ENCODE measurements at regions not wholly inside any gene's neighbourhood (a gene's known extent, or its start where the extent isn't known, plus 50 kb on each side); places are given as distances from the start of the nearest gene placed in this dataset.

- DNase-seq, result no peak
- Histone ChIP-seq H3K4me3 (no peak overlapping the region), H3K27me3 (peaks cover 0 to 7% (median 0%) of the 10 kb centered on the region in 3 donors), H3K36me3 (no peaks in the 10 kb centered on the region), H3K4me1 (peaks cover 0 to 16% (median 7%) of the 10 kb centered on the region in 4 donors), H3K9me3 (peaks cover 0 to 3% (median 0%) of the 10 kb centered on the region in 4 donors), H3K27ac (no peak overlapping the region)
- intact Hi-C loops (cut with DNase I; ENCODE audit: low total_unique reads), result no loop called here
- 45 to 72% (median 50%) methylated on average over 5 of the region's 5 CpGs for WGBS, 5 donors
- TF ChIP-seq CTCF (IDR thresholded peaks at IDR 0.05) (no peak), POLR2A (IDR thresholded peaks at IDR 0.05) (no peak), EP300 (IDR thresholded peaks at IDR 0.05) (no peak), POLR2AphosphoS5 (IDR thresholded peaks at IDR 0.05) (no peak)
Observed at GRCh38 chr22:26939466-26939865, 282.1 kb downstream of the MIAT start.

- no peak overlapping the region for H3K27ac ChIP-seq
- no peaks in the 10 kb centered on the region for H3K27me3 ChIP-seq
- DNase-seq, result peak in 1 of 2 donors; percentile 14
- H3K4me3 ChIP-seq, result no peak overlapping the region
- WGBS, 5 donors, result 62 to 67% (median 65%) methylated on average over 14 of the region's 14 CpGs
- intact Hi-C loops (cut with DNase I; ENCODE audit: low total_unique reads), result no loop called here
- peaks cover 0 to 16% (median 7%) of the 10 kb centered on the region in 4 donors for H3K4me1 ChIP-seq
- TF ChIP-seq CTCF (IDR thresholded peaks at IDR 0.05) (no peak), EP300 (IDR thresholded peaks at IDR 0.05) (no peak), POLR2A (IDR thresholded peaks at IDR 0.05) (no peak), POLR2AphosphoS5 (IDR thresholded peaks at IDR 0.05) (no peak)
- H3K9me3 ChIP-seq, result no peaks in the 10 kb centered on the region
- no peaks in the 10 kb centered on the region for H3K36me3 ChIP-seq
Observed at GRCh38 chr22:26941896-26942636, 284.7 kb downstream of the MIAT start.

- intact Hi-C loops (cut with DNase I; ENCODE audit: low total_unique reads), result no loop called here
Observed at GRCh38 chr22:26942637-26942957, 285.2 kb downstream of the MIAT start.

GRCh38 chr22:26945565-26945964 lies 288.2 kb downstream of the MIAT start:
- DNase-seq, result no peak
- H3K36me3 ChIP-seq, result no peaks in the 10 kb centered on the region
- peaks cover 0 to 16% (median 7%) of the 10 kb centered on the region in 4 donors for H3K4me1 ChIP-seq
- H3K27me3 ChIP-seq, result no peaks in the 10 kb centered on the region
- WGBS, 5 donors, result 70 to 94% (median 78%) methylated on average over 1 of the region's 1 CpG
- H3K4me3 ChIP-seq, result no peak overlapping the region
- no peaks in the 10 kb centered on the region for H3K9me3 ChIP-seq
- intact Hi-C loops (cut with DNase I; ENCODE audit: low total_unique reads), result no loop called here
- no peak overlapping the region for H3K27ac ChIP-seq
- TF ChIP-seq POLR2A (IDR thresholded peaks at IDR 0.05), result no peak
- no peak for TF ChIP-seq EP300 (IDR thresholded peaks at IDR 0.05)
- TF ChIP-seq POLR2AphosphoS5 (IDR thresholded peaks at IDR 0.05), result no peak
- no peak for TF ChIP-seq CTCF (IDR thresholded peaks at IDR 0.05)

More at GRCh38 chr22:26942637-26942957, 285.2 kb downstream of the MIAT start:
- H3K9me3 ChIP-seq, result no peaks in the 10 kb centered on the region
- no peak for DNase-seq
- H3K27ac ChIP-seq, result no peak overlapping the region
- WGBS, 5 donors, result 25 to 51% (median 39%) methylated on average over 4 of the region's 4 CpGs
- H3K4me3 ChIP-seq, result no peak overlapping the region
- H3K27me3 ChIP-seq, result no peaks in the 10 kb centered on the region
- peaks cover 0 to 16% (median 7%) of the 10 kb centered on the region in 4 donors for H3K4me1 ChIP-seq
- no peak for TF ChIP-seq EP300 (IDR thresholded peaks at IDR 0.05)
- no peak for TF ChIP-seq CTCF (IDR thresholded peaks at IDR 0.05)
- no peak for TF ChIP-seq POLR2A (IDR thresholded peaks at IDR 0.05)
- TF ChIP-seq POLR2AphosphoS5 (IDR thresholded peaks at IDR 0.05), result no peak
- no peaks in the 10 kb centered on the region for H3K36me3 ChIP-seq

Measured in stomach (tissue), 8 donors.